ENCODE measurements at regions not wholly inside any gene's neighbourhood (a gene's known extent, or its start where the extent isn't known, plus 50 kb on each side); places are given as distances from the start of the nearest gene placed in this dataset.

DNA sequence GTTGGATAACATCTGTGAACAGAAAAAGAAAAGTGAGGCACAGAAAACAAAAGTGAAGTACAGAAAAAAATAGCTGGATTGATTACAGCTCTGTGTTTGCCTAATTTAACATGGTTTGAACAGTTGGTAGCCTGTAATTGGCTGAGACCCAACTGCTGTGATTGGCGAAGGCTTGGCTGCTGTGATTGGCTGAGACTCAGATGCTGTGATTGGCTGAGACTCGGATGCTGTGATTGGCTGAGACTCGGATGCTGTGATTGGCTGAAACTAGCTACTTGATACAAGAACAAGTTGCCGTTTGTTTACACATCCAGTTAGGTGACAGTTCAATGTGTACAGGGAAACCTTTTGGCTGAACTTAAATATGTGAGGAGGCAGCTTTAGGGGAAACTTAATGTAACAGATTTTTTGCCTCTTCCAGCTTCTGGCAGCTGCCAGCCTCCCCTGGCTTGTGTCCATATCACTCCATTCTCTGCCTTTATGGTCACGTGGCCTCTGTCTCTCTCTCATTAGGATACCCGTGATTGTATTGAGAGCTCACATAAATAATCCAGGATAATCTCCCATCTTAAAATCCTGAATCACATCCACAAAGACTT is 223.4 kb upstream of the FOXA2 start:
- TF ChIP-seq KLF16 (CRISPR knock-in tag; IDR thresholded peaks at IDR 0.05) (no peak), CTCF (CRISPR knock-in tag; IDR thresholded peaks at IDR 0.05) (no peak), POLR2AphosphoS5 (IDR thresholded peaks at IDR 0.05; ENCODE audit: low read depth, low read length) (no peak), MAFK (conservative IDR thresholded peaks at IDR 0.05 in 1 of 2, IDR thresholded peaks at IDR 0.05 in 1 of 2; ENCODE audit: low read length in 2 of 2) (no peak), PHF20 (CRISPR knock-in tag; IDR thresholded peaks at IDR 0.05) (no peak), ARNT (IDR thresholded peaks at IDR 0.05) (no peak), ZBTB40 (IDR thresholded peaks at IDR 0.05) (no peak), ZBTB40 (CRISPR knock-in tag; IDR thresholded peaks at IDR 0.05) (no peak), SETDB1 (CRISPR knock-in tag; IDR thresholded peaks at IDR 0.05; ENCODE audit: borderline replicate concordance) (no peak), CBFB (CRISPR knock-in tag; IDR thresholded peaks at IDR 0.05) (no peak)
- TF ChIP-seq, protein P1, sequence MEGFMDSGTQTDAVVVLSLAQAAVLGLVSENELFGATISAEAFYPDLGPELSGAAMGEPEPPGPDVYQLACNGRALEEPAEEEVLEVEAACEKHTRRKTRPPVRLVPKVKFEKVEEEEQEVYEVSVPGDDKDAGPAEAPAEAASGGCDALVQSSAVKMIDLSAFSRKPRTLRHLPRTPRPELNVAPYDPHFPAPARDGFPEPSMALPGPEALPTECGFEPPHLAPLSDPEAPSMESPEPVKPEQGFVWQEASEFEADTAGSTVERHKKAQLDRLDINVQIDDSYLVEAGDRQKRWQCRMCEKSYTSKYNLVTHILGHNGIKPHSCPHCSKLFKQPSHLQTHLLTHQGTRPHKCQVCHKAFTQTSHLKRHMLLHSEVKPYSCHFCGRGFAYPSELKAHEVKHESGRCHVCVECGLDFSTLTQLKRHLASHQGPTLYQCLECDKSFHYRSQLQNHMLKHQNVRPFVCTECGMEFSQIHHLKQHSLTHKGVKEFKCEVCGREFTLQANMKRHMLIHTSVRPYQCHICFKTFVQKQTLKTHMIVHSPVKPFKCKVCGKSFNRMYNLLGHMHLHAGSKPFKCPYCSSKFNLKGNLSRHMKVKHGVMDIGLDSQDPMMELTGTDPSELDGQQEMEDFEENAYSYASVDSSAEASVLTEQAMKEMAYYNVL (CRISPR knock-in tag; IDR thresholded peaks at IDR 0.05; ENCODE audit: borderline replicate concordance) = no peak
- TF ChIP-seq, protein P2, sequence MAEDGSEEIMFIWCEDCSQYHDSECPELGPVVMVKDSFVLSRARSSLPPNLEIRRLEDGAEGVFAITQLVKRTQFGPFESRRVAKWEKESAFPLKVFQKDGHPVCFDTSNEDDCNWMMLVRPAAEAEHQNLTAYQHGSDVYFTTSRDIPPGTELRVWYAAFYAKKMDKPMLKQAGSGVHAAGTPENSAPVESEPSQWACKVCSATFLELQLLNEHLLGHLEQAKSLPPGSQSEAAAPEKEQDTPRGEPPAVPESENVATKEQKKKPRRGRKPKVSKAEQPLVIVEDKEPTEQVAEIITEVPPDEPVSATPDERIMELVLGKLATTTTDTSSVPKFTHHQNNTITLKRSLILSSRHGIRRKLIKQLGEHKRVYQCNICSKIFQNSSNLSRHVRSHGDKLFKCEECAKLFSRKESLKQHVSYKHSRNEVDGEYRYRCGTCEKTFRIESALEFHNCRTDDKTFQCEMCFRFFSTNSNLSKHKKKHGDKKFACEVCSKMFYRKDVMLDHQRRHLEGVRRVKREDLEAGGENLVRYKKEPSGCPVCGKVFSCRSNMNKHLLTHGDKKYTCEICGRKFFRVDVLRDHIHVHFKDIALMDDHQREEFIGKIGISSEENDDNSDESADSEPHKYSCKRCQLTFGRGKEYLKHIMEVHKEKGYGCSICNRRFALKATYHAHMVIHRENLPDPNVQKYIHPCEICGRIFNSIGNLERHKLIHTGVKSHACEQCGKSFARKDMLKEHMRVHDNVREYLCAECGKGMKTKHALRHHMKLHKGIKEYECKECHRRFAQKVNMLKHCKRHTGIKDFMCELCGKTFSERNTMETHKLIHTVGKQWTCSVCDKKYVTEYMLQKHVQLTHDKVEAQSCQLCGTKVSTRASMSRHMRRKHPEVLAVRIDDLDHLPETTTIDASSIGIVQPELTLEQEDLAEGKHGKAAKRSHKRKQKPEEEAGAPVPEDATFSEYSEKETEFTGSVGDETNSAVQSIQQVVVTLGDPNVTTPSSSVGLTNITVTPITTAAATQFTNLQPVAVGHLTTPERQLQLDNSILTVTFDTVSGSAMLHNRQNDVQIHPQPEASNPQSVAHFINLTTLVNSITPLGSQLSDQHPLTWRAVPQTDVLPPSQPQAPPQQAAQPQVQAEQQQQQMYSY (CRISPR knock-in tag; IDR thresholded peaks at IDR 0.05) = no peak
- TF ChIP-seq, protein P3, sequence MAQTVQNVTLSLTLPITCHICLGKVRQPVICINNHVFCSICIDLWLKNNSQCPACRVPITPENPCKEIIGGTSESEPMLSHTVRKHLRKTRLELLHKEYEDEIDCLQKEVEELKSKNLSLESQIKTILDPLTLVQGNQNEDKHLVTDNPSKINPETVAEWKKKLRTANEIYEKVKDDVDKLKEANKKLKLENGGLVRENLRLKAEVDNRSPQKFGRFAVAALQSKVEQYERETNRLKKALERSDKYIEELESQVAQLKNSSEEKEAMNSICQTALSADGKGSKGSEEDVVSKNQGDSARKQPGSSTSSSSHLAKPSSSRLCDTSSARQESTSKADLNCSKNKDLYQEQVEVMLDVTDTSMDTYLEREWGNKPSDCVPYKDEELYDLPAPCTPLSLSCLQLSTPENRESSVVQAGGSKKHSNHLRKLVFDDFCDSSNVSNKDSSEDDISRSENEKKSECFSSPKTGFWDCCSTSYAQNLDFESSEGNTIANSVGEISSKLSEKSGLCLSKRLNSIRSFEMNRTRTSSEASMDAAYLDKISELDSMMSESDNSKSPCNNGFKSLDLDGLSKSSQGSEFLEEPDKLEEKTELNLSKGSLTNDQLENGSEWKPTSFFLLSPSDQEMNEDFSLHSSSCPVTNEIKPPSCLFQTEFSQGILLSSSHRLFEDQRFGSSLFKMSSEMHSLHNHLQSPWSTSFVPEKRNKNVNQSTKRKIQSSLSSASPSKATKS (CRISPR knock-in tag; IDR thresholded peaks at IDR 0.05) = no peak

Measured in HepG2 (cell line).